HCT116 (cell line): ENCODE measurements at regions not wholly inside any gene's neighbourhood (a gene's known extent, or its start where the extent isn't known, plus 50 kb on each side); places are given as distances from the start of the nearest gene placed in this dataset.

Source experiments
- ATAC-seq: fragments of 200-7000 bp; cut with Tn5 transposase; 2 replicates; pipeline ENCODE4 v1.9.1; 2020; ENCODE audit warnings: mild to moderate bottlenecking, moderate library complexity
- BruUV-seq: library from RNA; stranded (reverse); fragments of 400-500 nt; replicated peaks from 2 replicates; lab custom pipeline; 2021; lab: Mats Ljungman, UMichigan
- CTCF ChIA-PET: fragments of 300-600 bp; sonication (Branson Sonifier 250); formaldehyde crosslinking; loops from one replicate; lab custom pipeline; 2021; ENCODE audit warnings: antibody characterized with exemption; lab: Charles Lee
- POLR2A ChIA-PET: fragments of 300-600, 350-600 bp; sonication (Branson Sonifier 250); formaldehyde crosslinking; loops from one replicate; lab custom pipeline; 2021; ENCODE audit warnings: antibody characterized with exemption; lab: Charles Lee
- RAD21 ChIA-PET, 2 experiments: fragments of 300-600 bp; sonication (Branson Sonifier 250); formaldehyde crosslinking; loops; one replicate each; lab custom pipeline; 2023; ENCODE audit warnings: low total read pairs in 2 of 2; ENCODE audit not compliant: uncharacterized antibody in 2 of 2, unreplicated experiment in 2 of 2, low non-redundant PET in 1 of 2; lab: Charles Lee
- DNase-seq: peaks from one replicate; pipeline ENCODE4 v3.0.0-alpha.2; 2010; ENCODE audit warnings: low read depth, low spot score
- H2AFZ ChIP-seq: fragments of 200-600 bp; shearing (Covaris generic), sonication (generic); 2 replicates; pipeline ENCODE4 v1.6.1; 2017; ENCODE audit warnings: low read depth, mixed run types, mixed read lengths, antibody characterized with exemption, low read length; ENCODE audit not compliant: poor library complexity, severe bottlenecking
- H3K27ac ChIP-seq: 2 replicates; pipeline ENCODE4 v1.5.1; 2012; ENCODE audit warnings: low read depth, low read length
- H3K27me3 ChIP-seq: fragments of 200-600 bp; sonication (generic); 2 replicates; pipeline ENCODE4 v1.6.1; 2016; ENCODE audit warnings: mixed run types, low read length, mixed read lengths; ENCODE audit not compliant: insufficient read depth
- H3K36me3 ChIP-seq, 2 experiments: fragments of 200-500 bp in 1 of 2; fragments of 200-600 bp in 1 of 2; sonication (Bioruptor generic) in 1 of 2; sonication (generic) in 1 of 2; 2 replicates each; pipeline versions ENCODE4 v1.5.1 to v1.6.1; 2014 to 2016; ENCODE audit warnings: low read length in 2 of 2, inconsistent platforms in 1 of 2, mixed read lengths in 1 of 2, mixed run types in 1 of 2; ENCODE audit not compliant: insufficient read depth in 2 of 2, control insufficient read depth in 1 of 2
- H3K4me1 ChIP-seq, 2 experiments: fragments of 200-600 bp in 1 of 2; sonication (generic) in 1 of 2; 2 replicates each; pipeline versions ENCODE4 v1.5.1 to v1.6.1; 2012 to 2017; ENCODE audit warnings: low read length in 2 of 2, inconsistent platforms in 1 of 2, mild to moderate bottlenecking in 1 of 2, mixed read lengths in 1 of 2, mixed run types in 1 of 2, moderate library complexity in 1 of 2; ENCODE audit not compliant: insufficient read depth in 2 of 2, control insufficient read depth in 1 of 2
- H3K4me2 ChIP-seq: fragments of 200-600 bp; sonication (generic); 2 replicates; pipeline ENCODE4 v1.6.1; 2017; ENCODE audit warnings: mixed run types, low read length, mixed read lengths
- H3K4me3 ChIP-seq, 2 experiments: fragments of 200-600 bp in 1 of 2; sonication (generic) in 1 of 2; replicated peaks in 1 of 2; 2 replicates each; pipeline ENCODE4 v1.5.1; 2011 to 2016; ENCODE audit warnings: low read length in 2 of 2, control low read depth in 1 of 2, low read depth in 1 of 2, mild to moderate bottlenecking in 1 of 2, mixed read lengths in 1 of 2, mixed run types in 1 of 2
- H3K79me2 ChIP-seq: fragments of 200-600 bp; sonication (generic); 2 replicates; pipeline ENCODE4 v1.6.1; 2017; ENCODE audit warnings: mild to moderate bottlenecking, mixed run types, low read length, moderate library complexity, mixed read lengths; ENCODE audit not compliant: insufficient read depth
- H3K9ac ChIP-seq: fragments of 200-600 bp; sonication (generic); 2 replicates; pipeline ENCODE4 v1.6.1; 2016; ENCODE audit warnings: low read length, mixed read lengths
- H3K9me2 ChIP-seq: fragments of 200-600 bp; sonication (generic), shearing (Covaris generic); 2 replicates; pipeline ENCODE4 v1.6.1; 2017; ENCODE audit warnings: mixed run types, mild to moderate bottlenecking, moderate library complexity; ENCODE audit not compliant: insufficient read depth
- H3K9me3 ChIP-seq, 2 experiments: fragments of 200-500 bp in 1 of 2; fragments of 200-600 bp in 1 of 2; sonication (Bioruptor generic) in 1 of 2; sonication (generic) in 1 of 2; 2 replicates each; pipeline ENCODE4 v1.6.1; 2014 to 2017; ENCODE audit warnings: low read length in 2 of 2, mixed read lengths in 2 of 2, inconsistent platforms in 1 of 2, low read depth in 1 of 2, mild to moderate bottlenecking in 1 of 2, mixed run types in 1 of 2, moderate library complexity in 1 of 2; ENCODE audit not compliant: control insufficient read depth in 1 of 2, insufficient read depth in 1 of 2
- H4K20me1 ChIP-seq: fragments of 200-600 bp; sonication (generic), shearing (Covaris generic); 2 replicates; pipeline ENCODE4 v1.6.1; 2017; ENCODE audit warnings: mixed run types, mild to moderate bottlenecking, moderate library complexity; ENCODE audit not compliant: insufficient read depth
- CBX3 ChIP-seq: IDR thresholded peaks from 2 replicates; pipeline ENCODE4 v1.6.1; 2012; ENCODE audit warnings: low read depth
- EGR1 ChIP-seq: IDR thresholded peaks from 2 replicates; pipeline ENCODE4 v1.6.1; 2012; ENCODE audit warnings: low read depth
- EZH2phosphoT487 ChIP-seq: fragments of 200-600 bp; IDR thresholded peaks from 2 replicates; pipeline ENCODE4 v1.6.1; 2018; ENCODE audit warnings: antibody characterized with exemption, borderline replicate concordance
- JUND ChIP-seq: IDR thresholded peaks from 2 replicates; pipeline ENCODE4 v1.6.1; 2012
- POLR2AphosphoS5 ChIP-seq: IDR thresholded peaks from 2 replicates; pipeline ENCODE4 v1.6.1; 2011; ENCODE audit warnings: mild to moderate bottlenecking, low read depth, low read length, moderate library complexity
- RAD21 ChIP-seq: IDR thresholded peaks from 2 replicates; pipeline ENCODE4 v1.6.1; 2012; ENCODE audit warnings: low read depth, mild to moderate bottlenecking
- REST ChIP-seq: IDR thresholded peaks from 2 replicates; pipeline ENCODE4 v1.6.1; 2012; ENCODE audit warnings: low read depth
- TCF7L2 ChIP-seq: IDR thresholded peaks from 2 replicates; pipeline ENCODE4 v1.7.0; 2011; ENCODE audit warnings: borderline replicate concordance, inconsistent platforms; ENCODE audit not compliant: insufficient read depth, insufficient read length; ENCODE audit errors: extremely low read depth
- ZBTB33 ChIP-seq: IDR thresholded peaks from 2 replicates; pipeline ENCODE4 v1.6.1; 2011; ENCODE audit warnings: mild to moderate bottlenecking, low read length, moderate library complexity; ENCODE audit not compliant: insufficient replicate concordance; ENCODE audit errors: extremely low read depth
- ZFX ChIP-seq: fragments of 450-650 bp; IDR thresholded peaks from 2 replicates; pipeline ENCODE4 v1.6.1; 2017
- ZNF274 ChIP-seq: fragments of 200-500 bp; sonication (Bioruptor generic); IDR thresholded peaks from 2 replicates; pipeline ENCODE4 v1.6.1; 2014; ENCODE audit warnings: mild to moderate bottlenecking, low read depth, low read length, inconsistent platforms
- intact Hi-C: fragments of 100-400 bp; cut with micrococcal nuclease; formaldehyde crosslinking; loops from 2 replicates; pipeline ENCODE4 v1.10.0; 2022
- TF ChIP-seq, protein P1 (sequence below), 3 experiments: fragments of 200-600 bp in 1 of 3; sonication (generic) in 1 of 3; IDR thresholded peaks in 2 of 3; conservative IDR thresholded peaks in 1 of 3; 2 replicates each; pipeline ENCODE4 v1.5.1; 2012 to 2017; ENCODE audit warnings: low read depth in 2 of 3, low read length in 2 of 3, antibody characterized with exemption in 1 of 3, borderline replicate concordance in 1 of 3, control low read depth in 1 of 3, mild to moderate bottlenecking in 1 of 3, mixed read lengths in 1 of 3, mixed run types in 1 of 3, moderate library complexity in 1 of 3; ENCODE audit not compliant: insufficient read depth in 1 of 3
- TF ChIP-seq, protein P2 (sequence below): IDR thresholded peaks from 2 replicates; pipeline ENCODE4 v1.6.1; 2012

GRCh38 chr9:21674894-21675293 lies 127.5 kb upstream of the MTAP start (continued):
- TF ChIP-seq, protein P1, sequence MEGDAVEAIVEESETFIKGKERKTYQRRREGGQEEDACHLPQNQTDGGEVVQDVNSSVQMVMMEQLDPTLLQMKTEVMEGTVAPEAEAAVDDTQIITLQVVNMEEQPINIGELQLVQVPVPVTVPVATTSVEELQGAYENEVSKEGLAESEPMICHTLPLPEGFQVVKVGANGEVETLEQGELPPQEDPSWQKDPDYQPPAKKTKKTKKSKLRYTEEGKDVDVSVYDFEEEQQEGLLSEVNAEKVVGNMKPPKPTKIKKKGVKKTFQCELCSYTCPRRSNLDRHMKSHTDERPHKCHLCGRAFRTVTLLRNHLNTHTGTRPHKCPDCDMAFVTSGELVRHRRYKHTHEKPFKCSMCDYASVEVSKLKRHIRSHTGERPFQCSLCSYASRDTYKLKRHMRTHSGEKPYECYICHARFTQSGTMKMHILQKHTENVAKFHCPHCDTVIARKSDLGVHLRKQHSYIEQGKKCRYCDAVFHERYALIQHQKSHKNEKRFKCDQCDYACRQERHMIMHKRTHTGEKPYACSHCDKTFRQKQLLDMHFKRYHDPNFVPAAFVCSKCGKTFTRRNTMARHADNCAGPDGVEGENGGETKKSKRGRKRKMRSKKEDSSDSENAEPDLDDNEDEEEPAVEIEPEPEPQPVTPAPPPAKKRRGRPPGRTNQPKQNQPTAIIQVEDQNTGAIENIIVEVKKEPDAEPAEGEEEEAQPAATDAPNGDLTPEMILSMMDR (IDR thresholded peaks at IDR 0.05 in 2 of 3, conservative IDR thresholded peaks at IDR 0.05 in 1 of 3; ENCODE audit: borderline replicate concordance in 1 of 3, insufficient read depth in 1 of 3, low read depth in 2 of 3, low read length in 2 of 3): no peak
- TF ChIP-seq TCF7L2: peak; percentile 37

GRCh38 chr9:21677387-21677786 lies 125.0 kb upstream of the MTAP start:
- Histone ChIP-seq H3K4me1 (peaks cover 90 to 99% of the 10 kb centered on the region in 2 experiments), H4K20me1 (no peaks in the 10 kb centered on the region), H3K9me2 (no peaks in the 10 kb centered on the region), H3K9me3 (no peaks in the 10 kb centered on the region), H2AFZ (no peak overlapping the region), H3K4me3 (no peak overlapping the region), H3K27me3 (no peaks in the 10 kb centered on the region), H3K4me2 (peak overlapping the region; percentile 31), H3K27ac (peak overlapping the region; percentile 99), H3K36me3 (no peaks in the 10 kb centered on the region), H3K9ac (peak overlapping the region; percentile 53), H3K79me2 (peaks cover 92% of the 10 kb centered on the region)
- POLR2A ChIA-PET: interaction anchor here (0.9 to 2.5 kb wide), 34 partner anchors 9 to 129 kb away, joined by 3 to 24 read pairs (median 5); no protein-coding TSS in a partner anchor
- CTCF ChIA-PET: interaction anchor here (1.4 to 1.7 kb wide), 2 partner anchors 111 to 424 kb away, joined by 3 to 7 read pairs; no protein-coding TSS in a partner anchor
- intact Hi-C loops: loop anchor here (2.0 kb wide), 2 partner anchors 87 to 111 kb away; no protein-coding TSS in a partner anchor
- RAD21 ChIA-PET: interaction anchor here in 1 of 2 experiments (1.0 kb wide), 1 partner anchor 111 kb away, joined by 3 read pairs; no protein-coding TSS in a partner anchor
- DNase-seq: no peak
- ATAC-seq: peak; percentile 37
- no TSS peak for BruUV-seq
- TF ChIP-seq ZNF274: no peak
- no peak for TF ChIP-seq ZFX
- TF ChIP-seq RAD21: no peak
- no peak for TF ChIP-seq REST
- no peak for TF ChIP-seq CBX3
- TF ChIP-seq, protein P2, sequence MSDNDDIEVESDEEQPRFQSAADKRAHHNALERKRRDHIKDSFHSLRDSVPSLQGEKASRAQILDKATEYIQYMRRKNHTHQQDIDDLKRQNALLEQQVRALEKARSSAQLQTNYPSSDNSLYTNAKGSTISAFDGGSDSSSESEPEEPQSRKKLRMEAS: no peak
- TF ChIP-seq, protein P1 (IDR thresholded peaks at IDR 0.05 in 2 of 3, conservative IDR thresholded peaks at IDR 0.05 in 1 of 3; ENCODE audit: borderline replicate concordance in 1 of 3, insufficient read depth in 1 of 3, low read depth in 2 of 3, low read length in 2 of 3): no peak
- no peak for TF ChIP-seq JUND
- TF ChIP-seq ZBTB33: no peak
- TF ChIP-seq EZH2phosphoT487: no peak
- TF ChIP-seq POLR2AphosphoS5: no peak
- TF ChIP-seq EGR1: no peak
